T-helper 1 cell (primary cell): ENCODE measurements at regions not wholly inside any gene's neighbourhood (a gene's known extent, or its start where the extent isn't known, plus 50 kb on each side); places are given as distances from the start of the nearest gene placed in this dataset.
"Not testable (repeated sequence)": the region's sequence is repeated elsewhere in the genome, so short reads cannot be mapped to it uniquely, and the experiment has no call there.

ENCODE experiments used
- DNase-seq, 5 donors: peaks; one replicate each; pipeline ENCODE4 v3.0.0-alpha.2; 2012 to 2020

DNA sequence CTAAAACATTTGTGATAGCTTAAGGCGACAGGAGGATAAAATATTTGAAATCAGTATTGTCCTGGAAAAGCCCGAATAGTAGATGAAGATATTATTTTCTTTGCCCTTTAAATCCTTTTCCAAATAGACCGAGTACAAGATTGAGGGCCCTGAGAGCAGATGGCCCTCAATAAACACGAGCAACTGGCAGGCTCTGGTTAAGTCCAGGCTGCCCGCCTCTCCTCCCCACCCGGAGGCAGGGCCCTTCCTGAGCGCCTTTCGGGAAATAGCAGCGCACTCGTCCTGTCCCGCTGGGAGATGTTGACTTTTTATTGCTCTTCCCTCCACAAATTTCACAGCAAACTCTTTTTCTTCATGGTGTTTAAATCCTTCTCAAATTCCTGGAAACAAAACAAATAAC is 50.8 kb upstream of the MAX start:
- DNase-seq, result no peak

DNA sequence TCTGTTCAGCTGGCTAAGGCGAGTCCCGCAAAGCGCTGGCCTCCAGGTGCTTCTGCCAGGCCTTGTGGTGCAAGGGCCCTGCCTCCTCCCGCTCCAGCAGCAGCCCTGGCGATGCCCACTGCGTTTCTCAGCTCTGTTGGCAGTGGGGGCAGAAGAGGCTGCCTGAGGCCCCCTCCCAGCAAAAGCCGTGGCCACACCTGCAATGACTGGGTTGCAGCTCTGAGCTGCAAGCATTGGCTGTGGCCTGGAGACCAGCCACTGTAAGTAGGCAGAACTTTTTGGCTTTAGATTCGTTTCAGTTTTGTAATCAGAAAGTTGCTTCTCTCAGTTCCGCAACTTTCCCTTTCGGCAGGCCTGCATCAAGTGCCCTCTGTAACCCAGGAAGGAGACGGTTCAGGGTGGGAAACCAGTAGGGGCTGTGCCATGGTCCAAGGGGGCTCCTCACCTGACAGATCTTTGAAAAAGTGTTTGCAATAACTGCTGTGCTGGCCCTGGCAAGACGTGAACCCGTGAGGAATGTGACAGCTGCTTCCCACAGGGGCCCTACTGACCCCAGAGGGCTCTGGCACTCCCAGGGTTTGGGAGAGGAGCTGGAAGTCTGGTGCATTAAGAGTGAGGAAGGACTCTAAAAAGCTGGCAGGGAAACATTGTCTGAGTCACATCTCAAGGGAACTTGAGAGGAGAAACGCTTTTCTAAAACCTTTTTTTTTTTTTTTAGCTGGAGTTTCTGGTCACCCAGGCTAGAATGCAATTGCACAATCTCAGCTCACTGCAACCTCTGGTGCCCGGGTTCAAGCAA is 54.5 kb upstream of the MAX start:
- no peak for DNase-seq

DNA sequence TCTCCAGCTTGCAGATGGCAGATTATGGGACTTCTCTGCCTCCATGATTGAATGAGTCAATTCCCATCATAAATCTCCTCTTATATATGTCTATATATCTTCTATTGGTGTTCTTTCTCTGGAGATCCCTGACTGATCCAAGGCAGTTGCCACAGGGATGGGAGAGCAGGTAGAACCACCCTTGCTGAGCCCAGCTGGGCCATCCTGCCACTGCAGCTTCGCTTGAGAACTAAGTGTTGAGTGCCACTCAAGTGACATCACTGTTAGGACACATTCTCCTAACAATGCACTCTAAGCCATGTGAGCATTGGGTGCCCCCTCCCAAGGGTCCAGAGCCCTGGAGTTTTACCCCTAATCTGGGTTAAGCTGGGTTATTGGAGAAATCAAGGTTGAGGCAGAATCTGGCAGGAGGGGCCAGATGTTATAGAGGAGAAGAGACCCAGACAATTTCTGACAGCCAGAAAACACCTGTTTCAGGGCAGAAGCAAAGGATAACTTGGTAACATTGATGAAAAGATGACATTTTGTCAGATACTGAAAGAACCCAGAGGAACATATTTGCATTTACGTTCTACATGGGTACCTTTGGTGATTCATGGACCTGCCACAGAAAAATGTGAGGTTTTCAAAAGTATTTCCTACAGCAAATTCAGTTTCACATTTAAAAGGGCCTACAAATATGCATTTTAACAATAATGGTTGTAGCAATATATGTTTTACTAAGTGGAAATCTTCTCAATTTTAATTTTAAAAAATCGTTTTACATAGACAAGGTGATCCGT is 57.2 kb upstream of the MAX start:
- no peak for DNase-seq

DNA sequence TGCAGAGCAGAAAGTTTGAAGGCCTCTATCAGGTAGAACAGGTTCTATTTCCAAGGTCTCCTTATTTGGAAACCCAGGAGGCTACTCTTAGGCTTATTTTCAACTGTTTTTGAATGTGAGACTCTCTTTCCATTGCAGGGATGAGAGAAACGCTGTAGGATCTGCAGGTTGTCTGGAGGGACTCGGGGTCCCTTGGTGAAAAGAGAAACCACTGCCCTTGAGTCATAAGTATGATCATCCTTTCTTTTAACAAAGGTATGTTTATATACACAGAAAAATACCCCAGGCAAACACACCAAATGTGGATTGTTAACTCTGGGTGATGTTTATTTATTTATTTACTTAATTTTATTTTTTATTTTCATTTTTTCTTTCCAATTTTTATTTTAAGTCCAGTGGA is 57.8 kb upstream of the MAX start:
- no peak for DNase-seq

DNA sequence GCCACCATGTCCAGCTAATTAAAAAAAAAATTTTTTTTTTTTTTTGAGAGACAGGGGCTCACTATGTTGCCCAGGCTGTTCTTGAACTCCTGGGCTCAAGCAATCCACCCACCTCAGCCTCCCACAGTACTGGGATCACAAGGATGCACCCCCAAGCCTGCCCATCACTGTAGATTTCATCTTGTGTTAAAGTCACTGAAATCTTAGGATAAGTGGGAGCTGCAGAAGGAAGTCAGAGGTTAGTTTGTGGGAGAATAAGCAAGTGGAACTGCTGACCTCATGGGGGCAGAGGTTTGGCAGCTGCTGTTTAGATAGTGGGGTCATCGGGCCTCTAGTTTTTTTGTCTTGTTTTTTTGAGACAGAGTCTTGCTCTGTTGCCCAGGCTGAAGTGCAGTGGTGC is 59.7 kb upstream of the MAX start:
- no peak for DNase-seq

DNA sequence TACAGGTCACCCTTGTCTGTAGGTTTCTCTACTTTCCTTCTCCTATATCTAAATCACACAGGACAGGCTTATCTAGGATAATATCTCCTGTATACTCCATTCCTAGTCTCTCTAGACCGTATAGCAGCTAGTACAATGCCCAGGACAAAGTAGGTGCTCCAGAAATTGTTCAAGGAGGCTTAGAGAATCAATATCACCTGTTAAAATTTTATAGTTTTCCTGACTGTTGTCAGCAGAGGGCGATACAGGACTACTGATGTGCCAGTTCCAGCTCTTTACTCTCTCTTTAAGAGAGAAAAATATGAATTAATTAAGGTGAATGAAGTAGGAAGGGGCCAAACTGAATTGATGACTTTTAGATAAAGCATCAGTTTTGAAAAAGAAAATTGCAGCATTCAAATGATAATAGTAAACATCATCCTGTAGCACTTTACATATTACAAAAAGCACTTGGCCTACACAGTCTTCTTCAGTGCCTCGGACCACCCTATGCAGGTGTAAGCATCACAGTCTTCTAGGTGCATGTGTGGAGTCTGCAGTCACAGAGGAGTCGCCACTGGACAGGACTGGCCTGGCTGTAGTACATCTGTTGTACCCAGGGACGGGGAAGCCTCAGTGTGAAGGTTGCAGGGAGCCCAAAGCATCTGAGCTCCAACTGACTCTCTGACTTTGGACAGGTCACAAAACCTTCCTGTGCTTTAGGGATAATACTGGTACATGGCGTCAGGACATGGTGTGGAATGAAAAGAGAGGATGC is 61.9 kb upstream of the MAX start:
- peak in 3 of 5 donors; percentile 22 to 62 (median 38) for DNase-seq

DNA sequence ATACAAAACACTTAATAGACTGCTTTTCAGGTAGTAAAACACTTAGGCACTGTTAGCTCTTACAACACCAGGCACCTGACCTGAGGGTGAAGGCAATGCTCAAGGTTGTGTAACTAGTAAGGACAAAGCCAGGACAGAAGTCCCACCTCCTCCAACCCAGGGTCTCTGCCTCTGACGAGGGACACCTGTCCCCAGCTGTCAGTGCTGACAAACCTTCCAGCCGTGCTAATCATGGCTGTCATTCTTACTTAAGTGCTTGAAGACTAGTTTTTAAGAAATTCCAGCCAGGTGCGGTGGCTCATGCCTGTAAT is 62.5 kb upstream of the MAX start:
- DNase-seq, result no peak

DNA sequence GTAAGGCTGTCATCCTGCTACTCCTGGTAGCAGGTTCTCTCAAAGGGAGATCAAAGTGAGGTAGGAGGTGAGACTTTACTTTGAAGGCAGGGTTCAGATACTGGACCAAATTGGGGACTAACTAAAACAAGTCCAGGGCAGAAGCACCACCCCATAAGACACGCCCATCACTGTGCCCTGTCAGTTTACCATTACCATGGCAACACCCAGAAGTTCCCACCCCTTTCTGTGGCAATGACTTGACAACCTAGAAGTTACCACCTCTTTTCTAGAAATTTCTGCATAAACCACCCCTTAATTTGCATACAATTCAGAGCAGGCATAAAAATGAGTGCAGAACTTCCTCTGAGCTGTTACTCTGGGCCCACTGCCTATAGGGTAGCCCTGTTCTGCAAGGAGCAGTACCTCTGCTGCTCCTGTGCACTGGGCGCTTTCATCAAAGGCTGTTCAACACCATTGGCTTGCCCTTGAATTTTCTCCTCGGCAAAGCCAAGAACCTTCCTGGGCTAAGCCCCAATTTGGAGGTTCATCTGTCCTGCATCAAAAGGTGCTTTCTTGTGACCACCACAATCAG is 64.8 kb upstream of the MAX start:
- DNase-seq, result peak in 1 of 5 donors; percentile 63

DNA sequence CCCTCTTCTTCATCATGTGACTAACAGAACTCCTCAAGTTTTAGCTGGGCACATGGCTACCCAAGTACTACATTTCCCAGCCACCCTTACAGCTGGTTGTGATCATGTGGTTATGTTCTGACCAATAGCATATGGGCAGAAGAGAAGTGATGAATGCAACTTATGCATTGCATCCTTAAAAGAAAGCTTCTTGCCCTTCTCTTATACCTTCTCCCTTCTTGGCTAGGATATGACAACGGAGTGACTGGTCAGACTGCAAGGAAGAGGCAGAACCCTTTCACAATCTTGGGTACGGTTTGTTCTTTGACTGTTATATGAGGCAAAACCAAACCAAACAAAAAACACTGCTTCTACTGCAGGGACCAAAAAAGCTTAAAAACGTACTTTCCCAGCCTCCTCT is 66.5 kb upstream of the MAX start:
- DNase-seq, result peak in 1 of 5 donors; percentile 44

DNA sequence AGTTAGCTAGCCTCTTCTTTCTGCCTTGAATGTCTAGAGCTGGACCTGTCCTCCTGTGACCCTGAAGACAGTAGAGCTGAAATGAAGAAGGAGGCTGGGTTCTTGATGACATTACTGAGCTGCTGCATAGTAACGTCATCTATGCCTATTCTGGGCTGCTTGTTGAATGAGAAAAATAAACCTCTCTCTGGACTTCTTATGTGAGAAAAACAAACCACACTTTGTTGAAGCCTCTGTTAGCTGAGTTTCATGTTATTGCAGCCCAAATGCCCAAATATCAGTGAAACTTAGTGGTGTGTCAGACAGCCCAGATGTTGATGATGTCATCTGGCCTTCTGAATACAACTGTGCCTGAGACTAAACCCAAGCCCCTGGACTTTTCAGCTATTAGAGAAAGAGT is 67.0 kb upstream of the MAX start:
- DNase-seq, result peak in 1 of 5 donors; percentile 23

DNA sequence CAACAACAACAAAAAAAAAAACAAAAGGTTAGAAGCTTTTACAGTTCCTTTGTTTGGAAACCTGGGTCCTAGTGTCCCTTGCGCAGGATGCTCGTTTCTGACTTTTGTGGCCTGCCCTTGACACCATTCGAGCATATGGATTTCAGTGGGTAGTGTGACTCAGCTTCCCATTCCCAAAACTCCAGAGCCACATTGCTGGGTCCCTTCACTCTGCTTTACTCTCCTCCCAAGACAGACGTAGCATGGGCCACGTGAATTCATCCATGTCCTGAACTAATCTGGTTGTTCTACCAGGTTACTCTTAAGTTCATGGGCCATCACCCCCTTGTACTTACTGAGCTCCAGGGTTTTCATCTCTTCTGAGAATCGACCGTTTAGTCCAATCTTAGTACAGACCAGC is 68.0 kb upstream of the MAX start:
- DNase-seq, result no peak

DNA sequence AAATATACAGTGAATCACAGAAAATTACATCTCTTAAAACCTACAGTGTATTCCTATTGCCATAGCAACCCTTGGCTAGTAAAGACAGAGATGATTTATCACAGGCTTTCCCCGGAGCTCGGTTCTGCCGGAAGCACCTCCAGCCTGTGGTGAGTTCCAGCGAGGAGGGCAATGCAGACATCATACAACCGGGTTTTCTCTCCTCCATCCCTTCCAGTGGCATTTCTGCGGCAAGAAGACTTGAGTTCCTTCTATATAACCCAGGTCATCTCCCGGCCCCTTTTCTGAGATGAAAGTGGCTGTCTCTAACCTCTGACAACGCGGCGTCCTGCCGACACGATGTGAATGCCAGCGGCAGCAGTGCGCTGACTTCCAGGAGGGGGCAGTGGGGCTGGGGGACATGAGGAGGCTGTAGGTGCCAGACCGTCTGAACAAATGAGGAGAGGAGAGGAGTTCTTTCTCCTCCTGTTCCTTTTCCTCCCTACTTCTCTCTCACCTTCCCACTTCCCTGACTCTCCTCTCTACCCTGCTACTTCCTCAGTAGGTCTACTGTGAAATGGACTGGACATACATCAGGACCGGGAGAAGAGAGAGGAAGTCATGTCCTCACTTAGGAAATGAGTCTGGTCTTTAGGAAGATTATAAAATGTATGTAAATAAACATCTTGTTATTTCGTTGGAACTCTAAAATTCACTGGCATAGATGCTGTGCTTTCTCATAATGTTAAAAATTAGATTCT is 68.6 kb upstream of the MAX start:
- peak in 3 of 5 donors; percentile 14 to 58 (median 18) for DNase-seq

DNA sequence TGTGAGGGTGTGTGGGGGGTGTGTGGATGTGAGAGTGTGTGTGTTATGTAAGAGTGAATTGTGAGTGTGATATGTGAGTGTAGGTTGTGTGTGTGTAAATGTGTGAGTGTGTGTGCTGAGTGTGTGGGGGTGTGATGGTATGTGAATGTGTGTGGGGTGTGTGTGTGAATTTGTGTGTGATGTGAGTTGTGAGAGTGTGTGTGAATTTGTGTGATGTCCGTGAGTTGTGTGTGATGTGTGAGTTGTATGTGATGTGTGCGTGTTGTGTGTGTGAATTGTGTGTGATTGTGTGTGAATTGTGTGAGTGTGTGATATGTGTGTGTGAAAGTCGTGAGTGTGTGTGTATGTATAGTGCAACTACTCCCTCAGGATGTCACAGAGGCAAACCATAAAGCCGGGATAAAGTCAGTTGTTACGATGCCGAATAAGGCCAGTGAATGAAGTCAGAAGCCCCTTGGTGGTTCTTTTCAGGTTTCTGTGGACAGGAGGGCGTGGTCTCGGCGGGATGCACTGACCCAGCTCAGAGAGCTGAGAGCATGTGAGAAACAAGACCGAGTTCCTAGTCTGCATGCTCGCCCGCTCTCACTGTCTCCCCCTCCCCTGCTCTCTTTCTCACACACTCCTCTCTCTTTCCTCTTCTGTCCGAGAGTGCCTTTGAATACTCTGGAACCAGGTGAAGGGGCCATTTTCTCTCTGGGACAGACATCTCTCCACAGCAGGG is 71.8 kb upstream of the MAX start:
- DNase-seq, result no peak

DNA sequence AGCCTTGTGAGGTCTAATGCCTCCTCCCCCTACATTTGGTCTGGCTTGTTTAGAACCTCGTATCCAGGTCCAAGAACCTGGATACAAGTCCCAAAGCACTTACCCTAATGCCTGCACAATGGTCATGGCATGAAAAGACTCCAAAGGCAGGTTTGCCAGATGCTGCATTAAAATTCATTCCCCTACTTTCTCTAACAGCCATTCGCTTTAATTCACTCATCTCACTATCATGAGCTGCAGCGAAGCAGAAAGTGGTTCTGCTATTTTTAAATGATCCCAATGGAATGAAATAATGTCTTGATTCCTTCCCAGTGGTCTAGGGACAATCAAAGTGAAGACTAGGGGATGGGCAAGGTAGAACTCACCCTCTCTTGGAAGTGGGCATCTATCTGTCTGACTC is 72.5 kb upstream of the MAX start:
- DNase-seq, result no peak

DNA sequence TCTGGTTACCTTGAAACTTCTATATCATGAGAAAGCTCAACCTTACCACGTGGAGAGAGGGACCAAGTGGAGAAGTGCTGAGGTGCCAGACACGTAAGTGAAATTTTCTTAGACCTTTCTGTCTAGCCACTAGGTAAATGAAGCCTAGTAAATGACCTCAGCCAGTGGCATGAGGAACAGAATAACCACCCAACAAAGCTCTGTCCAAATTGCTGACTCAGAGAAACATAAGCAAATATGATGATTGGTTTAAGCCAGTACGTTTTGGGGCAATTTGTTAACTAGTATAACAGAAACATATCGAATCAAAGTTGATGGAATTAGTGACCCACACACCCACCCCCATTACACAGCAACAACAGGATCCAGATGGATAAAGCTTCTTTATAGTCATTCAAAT is 75.2 kb upstream of the MAX start:
- DNase-seq, result no peak

DNA sequence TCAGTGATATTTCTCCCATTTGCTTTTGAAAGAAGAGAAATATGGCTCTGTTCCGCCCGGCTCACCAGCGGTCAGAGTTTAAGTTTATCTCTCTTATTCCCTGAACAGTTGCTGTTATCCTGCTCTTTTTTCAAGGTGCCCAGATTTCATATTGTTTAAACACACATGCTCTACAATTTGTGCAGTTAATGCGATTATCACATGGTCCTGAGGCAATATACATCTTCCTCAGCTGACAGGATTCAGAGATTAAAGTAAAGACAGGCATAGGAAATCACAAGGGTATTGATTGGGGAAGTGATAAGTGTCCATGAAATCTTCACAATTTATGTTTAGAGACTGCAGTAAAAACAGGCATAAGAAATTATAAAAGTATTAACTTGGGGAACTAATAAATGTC is 76.9 kb upstream of the MAX start:
- not testable (repeated sequence) for DNase-seq

DNA sequence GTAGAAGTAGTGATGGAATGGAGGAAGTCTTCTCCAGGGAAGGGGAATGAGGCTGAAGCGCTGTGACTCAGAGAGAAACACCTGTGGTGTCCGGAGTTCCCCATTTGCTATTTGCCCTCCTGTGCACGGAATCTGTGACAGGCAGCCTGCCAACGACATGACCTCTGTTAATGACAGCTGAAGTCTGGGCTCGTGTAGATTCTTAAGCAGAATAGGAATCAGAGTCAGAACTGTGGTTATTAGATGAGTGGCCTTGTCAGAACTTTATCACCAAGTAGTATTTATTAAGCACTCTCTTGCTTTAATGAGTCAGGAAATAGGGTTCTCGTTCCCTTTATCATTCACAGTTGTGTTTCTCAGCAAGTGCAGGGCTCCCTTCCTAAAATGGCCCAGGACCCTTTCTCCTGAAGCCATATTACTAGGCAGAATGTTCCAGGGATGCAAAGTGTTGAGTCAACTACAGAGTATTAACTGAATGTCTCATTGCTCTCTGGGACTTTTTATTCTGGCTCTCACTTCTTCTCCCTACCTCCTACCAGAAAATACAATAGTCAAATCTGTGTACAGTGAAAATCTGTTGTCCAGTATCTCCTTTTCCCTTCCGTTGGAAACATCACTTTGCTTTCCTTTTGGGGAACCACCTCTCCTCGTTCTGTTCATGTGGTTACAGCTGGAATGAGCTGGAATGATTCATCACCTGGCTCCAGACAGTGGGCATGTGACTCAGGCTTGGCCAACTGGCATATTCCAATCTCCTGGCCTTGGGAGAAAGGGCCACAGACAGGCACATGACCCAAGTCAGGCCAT is 77.8 kb upstream of the MAX start:
- peak in 1 of 5 donors; percentile 54 for DNase-seq

DNA sequence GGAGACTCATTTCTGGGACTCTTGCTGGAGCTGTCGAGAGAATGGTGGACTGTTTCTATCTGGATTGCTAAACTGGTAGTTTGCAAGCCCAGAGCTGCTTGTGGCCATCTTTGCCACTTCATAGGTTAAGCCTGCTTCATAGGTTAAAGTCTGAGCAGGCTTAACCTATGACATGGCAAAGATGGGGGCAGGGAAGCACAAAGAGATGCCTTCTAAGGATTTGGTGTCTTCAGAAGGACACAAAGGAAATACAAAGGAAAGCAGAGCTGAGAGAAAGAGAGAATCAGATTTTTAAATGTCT is 78.4 kb upstream of the MAX start:
- no peak for DNase-seq

DNA sequence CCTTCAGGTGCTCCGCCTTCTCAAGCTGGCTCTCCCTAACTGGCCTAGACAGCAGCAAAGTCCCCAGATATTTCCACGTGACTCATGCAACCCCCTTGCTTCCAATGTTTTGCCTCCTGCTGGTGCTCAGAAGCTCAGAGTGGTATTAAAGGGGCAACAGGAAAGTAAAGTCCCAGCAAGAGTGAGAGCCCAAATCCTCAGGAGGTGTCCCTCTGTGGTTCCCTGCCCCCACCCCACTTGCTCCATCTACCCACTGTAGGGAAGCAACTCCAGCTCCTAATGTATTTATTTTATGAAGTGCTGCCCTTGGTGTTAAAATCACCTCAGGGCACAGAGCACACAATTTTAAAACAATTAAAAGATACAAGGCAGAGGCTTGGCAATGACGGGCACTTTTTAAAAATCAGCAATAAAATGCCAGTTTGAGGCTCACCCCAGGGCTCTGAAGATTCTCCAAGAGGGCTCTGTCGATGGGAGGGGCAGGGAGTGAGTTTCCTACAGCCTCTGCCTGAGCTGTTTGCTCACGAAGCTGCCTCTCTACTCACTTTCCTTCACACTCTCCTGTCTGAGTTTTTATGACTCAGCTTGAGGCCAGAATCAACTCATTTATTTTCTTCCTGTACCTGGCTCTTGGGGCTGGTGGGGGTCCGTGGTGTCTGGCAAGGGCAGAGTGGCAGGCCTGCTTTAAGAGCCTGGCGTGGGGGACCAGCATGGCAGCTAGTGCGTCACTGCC is 81.9 kb upstream of the MAX start:
- no peak for DNase-seq

DNA sequence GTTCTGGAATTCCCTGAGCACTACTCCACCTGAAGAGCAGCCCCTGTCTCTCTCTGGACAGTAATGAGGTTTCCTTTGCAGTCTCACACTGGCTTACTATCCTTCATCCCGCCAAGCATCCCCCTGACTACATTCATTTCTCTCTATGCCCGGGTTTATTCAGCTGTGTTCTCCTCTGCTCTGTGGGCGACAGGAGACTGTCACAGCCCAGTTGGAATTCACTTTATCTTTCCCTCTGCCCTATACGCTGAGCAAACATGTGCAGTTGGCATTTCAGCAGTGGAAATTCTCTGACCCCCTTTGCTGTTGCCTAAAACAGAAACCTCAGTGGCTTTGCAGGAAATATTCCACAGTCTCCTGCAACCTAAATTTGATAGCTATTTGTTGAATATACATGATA is 83.5 kb upstream of the MAX start:
- DNase-seq, result no peak

DNA sequence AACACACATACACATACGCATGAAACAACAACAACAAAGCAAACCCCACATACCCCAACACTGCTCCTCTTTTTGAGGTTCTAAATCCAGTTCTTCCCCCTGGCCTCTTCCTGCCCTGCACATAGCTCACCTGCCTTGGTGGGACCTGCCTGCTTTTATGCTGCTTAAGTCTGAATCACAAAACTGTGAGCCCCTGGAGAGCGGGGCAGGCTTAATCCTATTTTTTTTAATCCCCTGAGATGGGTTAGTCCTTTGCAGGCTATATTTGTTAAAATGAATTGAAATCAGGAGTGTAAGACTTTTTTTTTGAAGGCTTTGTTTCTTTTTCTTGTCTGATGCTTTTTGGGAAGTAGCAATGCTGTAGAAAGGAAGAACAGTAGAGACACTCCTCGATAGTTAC is 84.6 kb upstream of the MAX start:
- no peak for DNase-seq
